H1 (cell line): ENCODE measurements at regions not wholly inside any gene's neighbourhood (a gene's known extent, or its start where the extent isn't known, plus 50 kb on each side); places are given as distances from the start of the nearest gene placed in this dataset.

Experiments used
- CTCF ChIA-PET: fragments of 300-600 bp; sonication (Branson Sonifier 250); formaldehyde crosslinking; loops from one replicate; lab custom pipeline; 2021; ENCODE audit not compliant: partially characterized antibody; lab: Charles Lee
- POLR2A ChIA-PET: fragments of 300-600 bp; sonication (Branson Sonifier 250); formaldehyde crosslinking; loops from one replicate; lab custom pipeline; 2021; ENCODE audit warnings: inconsistent platforms; ENCODE audit not compliant: partially characterized antibody; lab: Charles Lee
- DNase-seq, 2 experiments: peaks; one replicate each; pipeline versions ENCODE4 v3.0.0 to v3.0.0-alpha.2; 2010 to 2022; ENCODE audit warnings: low spot score in 2 of 2, low read depth in 1 of 2, mixed read lengths in 1 of 2
- FAIRE-seq: peaks from 2 replicates; lab custom pipeline; 2011; peaks lifted over from hg19 to GRCh38; lab: Jason Lieb, UNC
- H2AFZ ChIP-seq: 2 replicates; pipeline ENCODE4 v1.8.1; 2012; ENCODE audit warnings: low read length, inconsistent platforms
- H2AK5ac ChIP-seq: 2 replicates; pipeline ENCODE4 v1.6.1; 2013; ENCODE audit warnings: low read depth, low read length
- H2BK120ac ChIP-seq: replicated peaks from 2 replicates; pipeline ENCODE3; 2013; ENCODE audit warnings: low read depth, low read length, inconsistent platforms
- H2BK12ac ChIP-seq: 2 replicates; pipeline ENCODE4 v1.6.1; 2013; ENCODE audit warnings: low read depth, low read length
- H2BK15ac ChIP-seq: 2 replicates; pipeline ENCODE4 v1.6.1; 2013; ENCODE audit warnings: low read length
- H2BK20ac ChIP-seq: 2 replicates; pipeline ENCODE4 v1.6.1; 2013; ENCODE audit warnings: low read length
- H2BK5ac ChIP-seq: 2 replicates; pipeline ENCODE4 v1.6.1; 2013; ENCODE audit warnings: low read depth, low read length
- H3K14ac ChIP-seq: 2 replicates; pipeline ENCODE4 v1.6.1; 2013; ENCODE audit warnings: inconsistent platforms; ENCODE audit not compliant: insufficient read length
- H3K18ac ChIP-seq: 2 replicates; pipeline ENCODE4 v1.6.1; 2013; ENCODE audit warnings: low read length; ENCODE audit errors: extremely low read depth
- H3K23ac ChIP-seq: 2 replicates; pipeline ENCODE4 v1.6.1; 2013; ENCODE audit warnings: inconsistent platforms; ENCODE audit not compliant: insufficient read length
- H3K23me2 ChIP-seq: 2 replicates; pipeline ENCODE4 v1.6.1; 2013; ENCODE audit warnings: low read depth, low read length
- H3K27ac ChIP-seq: 2 replicates; pipeline ENCODE4 v1.6.1; 2011; ENCODE audit warnings: low read depth, low read length, inconsistent platforms
- H3K27me3 ChIP-seq, 4 experiments: replicated peaks in 1 of 4; 1 replicate in 1 of 4; 2 replicates in 3 of 4; pipeline versions ENCODE4 v1.6.1 to v1.8.1; 2011 to 2013; ENCODE audit warnings: low read length in 3 of 4, mild to moderate bottlenecking in 3 of 4, inconsistent platforms in 2 of 4, mixed read lengths in 2 of 4, moderate library complexity in 1 of 4; ENCODE audit not compliant: control insufficient read depth in 3 of 4, insufficient read depth in 3 of 4; ENCODE audit errors: extremely low read depth in 1 of 4
- H3K36me3 ChIP-seq, 4 experiments: 2 replicates each; pipeline versions ENCODE4 v1.6.1 to v1.8.1; 2011 to 2013; ENCODE audit warnings: mild to moderate bottlenecking in 4 of 4, low read length in 3 of 4, moderate library complexity in 2 of 4, control low read depth in 1 of 4, inconsistent platforms in 1 of 4; ENCODE audit not compliant: insufficient read depth in 4 of 4, control insufficient read depth in 2 of 4
- H3K4ac ChIP-seq: replicated peaks from 2 replicates; pipeline ENCODE3; 2013; ENCODE audit warnings: low read length, low read depth, mixed read lengths, inconsistent platforms; ENCODE audit not compliant: insufficient read length
- H3K4me1 ChIP-seq, 4 experiments: replicated peaks in 1 of 4; 1 replicate in 1 of 4; 2 replicates in 3 of 4; pipeline versions ENCODE4 v1.6.1 to v1.8.1; 2011 to 2013; ENCODE audit warnings: low read length in 3 of 4, inconsistent platforms in 2 of 4, mixed read lengths in 1 of 4; ENCODE audit not compliant: insufficient read depth in 4 of 4, control insufficient read depth in 3 of 4
- H3K4me2 ChIP-seq, 2 experiments: 2 replicates each; pipeline versions ENCODE4 v1.6.1 to v1.8.1; 2011 to 2013; ENCODE audit warnings: low read depth in 2 of 2, low read length in 2 of 2, control low read depth in 1 of 2, inconsistent platforms in 1 of 2, mild to moderate bottlenecking in 1 of 2; ENCODE audit not compliant: insufficient read depth in 1 of 2
- H3K4me3 ChIP-seq, 4 experiments: fragments of 200-600, 300-600 bp in 1 of 4; sonication (generic), shearing (Covaris generic), sonication (Bioruptor Twin) in 1 of 4; 2 replicates each; pipeline versions ENCODE4 v1.5.1 to v1.8.1; 2011 to 2016; ENCODE audit warnings: low read length in 4 of 4, low read depth in 3 of 4, control low read depth in 2 of 4, inconsistent platforms in 2 of 4, mild to moderate bottlenecking in 2 of 4, mixed read lengths in 1 of 4, moderate library complexity in 1 of 4; ENCODE audit not compliant: insufficient read depth in 2 of 4; ENCODE audit errors: extremely low read depth in 1 of 4
- H3K56ac ChIP-seq: replicated peaks from 2 replicates; pipeline ENCODE3; 2013; ENCODE audit warnings: low read depth, mild to moderate bottlenecking, mixed read lengths, low read length, inconsistent platforms; ENCODE audit not compliant: insufficient read length
- H3K79me1 ChIP-seq: 2 replicates; pipeline ENCODE4 v1.6.1; 2013; ENCODE audit warnings: low read depth, low read length, control low read depth
- H3K79me2 ChIP-seq, 2 experiments: 2 replicates each; pipeline versions ENCODE4 v1.6.1 to v1.8.1; 2012 to 2013; ENCODE audit warnings: low read length in 2 of 2, mild to moderate bottlenecking in 2 of 2, inconsistent platforms in 1 of 2; ENCODE audit not compliant: insufficient read depth in 2 of 2, control insufficient read depth in 1 of 2
- H3K9ac ChIP-seq, 4 experiments: replicated peaks in 1 of 4; 1 replicate in 1 of 4; 2 replicates in 3 of 4; pipeline versions ENCODE4 v1.6.1 to v1.8.1; 2011 to 2013; ENCODE audit warnings: low read depth in 3 of 4, low read length in 3 of 4, control low read depth in 2 of 4, mild to moderate bottlenecking in 2 of 4, moderate library complexity in 2 of 4, inconsistent platforms in 1 of 4; ENCODE audit errors: extremely low read depth in 1 of 4
- H3K9me3 ChIP-seq, 2 experiments: 2 replicates each; pipeline versions ENCODE4 v1.6.1 to v1.8.1; 2012 to 2013; ENCODE audit warnings: mild to moderate bottlenecking in 2 of 2, moderate library complexity in 2 of 2, control low read depth in 1 of 2, inconsistent platforms in 1 of 2, low read depth in 1 of 2, low read length in 1 of 2, mixed read lengths in 1 of 2; ENCODE audit not compliant: insufficient read depth in 2 of 2
- H4K20me1 ChIP-seq, 2 experiments: replicated peaks in 1 of 2; 2 replicates each; pipeline versions ENCODE3 to v1.8.1; 2011 to 2013; ENCODE audit warnings: inconsistent platforms in 2 of 2, low read length in 2 of 2, mild to moderate bottlenecking in 1 of 2; ENCODE audit not compliant: insufficient read depth in 2 of 2, control insufficient read depth in 1 of 2
- H4K5ac ChIP-seq: 2 replicates; pipeline ENCODE4 v1.6.1; 2013; ENCODE audit warnings: low read length, low read depth, mixed read lengths, inconsistent platforms; ENCODE audit not compliant: insufficient read length
- H4K8ac ChIP-seq: 2 replicates; pipeline ENCODE4 v1.8.0; 2013; ENCODE audit warnings: mild to moderate bottlenecking, moderate library complexity, low read length, inconsistent platforms; ENCODE audit not compliant: insufficient read depth; ENCODE audit errors: extremely low read depth
- H4K91ac ChIP-seq: replicated peaks from 2 replicates; pipeline ENCODE3; 2013; ENCODE audit warnings: low read length, mixed read lengths, inconsistent platforms; ENCODE audit not compliant: insufficient read length
- ATF2 ChIP-seq: IDR thresholded peaks from 2 replicates; pipeline ENCODE4 v1.6.1; 2012; ENCODE audit warnings: low read length, inconsistent platforms
- ATF3 ChIP-seq: IDR thresholded peaks from 2 replicates; pipeline ENCODE4 v1.6.1; 2011; ENCODE audit warnings: low read depth, mild to moderate bottlenecking, low read length; ENCODE audit not compliant: insufficient read depth
- CEBPB ChIP-seq: IDR thresholded peaks from 2 replicates; pipeline ENCODE4 v1.6.1; 2012; ENCODE audit warnings: low read depth, low read length
- CHD1 ChIP-seq: IDR thresholded peaks from 2 replicates; pipeline ENCODE4 v1.6.1; 2012; ENCODE audit warnings: low read depth, low read length, improper control_type of control experiment
- EZH2 ChIP-seq: fragments of 200-600 bp; sonication (generic); IDR thresholded peaks from 2 replicates; pipeline ENCODE4 v1.7.1; 2012; ENCODE audit warnings: low read depth, mild to moderate bottlenecking, moderate library complexity, low read length, inconsistent platforms; ENCODE audit not compliant: severe bottlenecking
- NRF1 ChIP-seq: IDR thresholded peaks from 2 replicates; pipeline ENCODE4 v1.6.1; 2011; ENCODE audit warnings: mild to moderate bottlenecking, low read depth, low read length, improper control_type of control experiment
- PHF8 ChIP-seq: fragments of 200-600 bp; sonication (generic); conservative IDR thresholded peaks from 2 replicates; pipeline ENCODE4 v1.7.1; 2012; ENCODE audit warnings: low read depth, mild to moderate bottlenecking, inconsistent platforms, low read length, moderate library complexity
- RBBP5 ChIP-seq: IDR thresholded peaks from 2 replicates; pipeline ENCODE4 v1.7.1; 2012; ENCODE audit warnings: low read depth, mild to moderate bottlenecking, inconsistent platforms, low read length, moderate library complexity, borderline replicate concordance
- SIN3A ChIP-seq, 2 experiments: IDR thresholded peaks in 1 of 2; conservative IDR thresholded peaks in 1 of 2; 2 replicates each; pipeline ENCODE4 v1.6.1; 2011 to 2012; ENCODE audit warnings: low read length in 2 of 2, improper control_type of control experiment in 1 of 2, low read depth in 1 of 2, mild to moderate bottlenecking in 1 of 2
- SIRT6 ChIP-seq: IDR thresholded peaks from one replicate; pipeline ENCODE4 v1.7.1; 2012; ENCODE audit warnings: low read length, inconsistent platforms
- SIX5 ChIP-seq: IDR thresholded peaks from 2 replicates; pipeline ENCODE4 v1.6.1; 2011; ENCODE audit warnings: mild to moderate bottlenecking, low read depth, low read length
- TCF12 ChIP-seq: IDR thresholded peaks from 2 replicates; pipeline ENCODE4 v1.6.1; 2011; ENCODE audit warnings: low read depth, mild to moderate bottlenecking, low read length
- YY1 ChIP-seq: IDR thresholded peaks from 2 replicates; pipeline ENCODE4 v1.6.1; 2011; ENCODE audit warnings: low read depth, mild to moderate bottlenecking, low read length
- WGBS, 2 experiments: shearing (Covaris generic) in 1 of 2; methylation state at CpG; one replicate each; pipeline versions ENCODE4 v1.1.6 to v1.1.7; 2013 to 2015; ENCODE audit warnings: low lambda C conversion rate in 2 of 2, mixed read lengths in 2 of 2, inconsistent platforms in 1 of 2, low coverage in 1 of 2, missing lambda C conversion rate in 1 of 2; ENCODE audit not compliant: insufficient replicate concordance in 2 of 2, insufficient coverage in 1 of 2, insufficient read length in 1 of 2; ENCODE audit errors: extremely low coverage in 1 of 2, missing lambda C conversion rate in 1 of 2; 5-methylcytosine and 5-hydroxymethylcytosine counted together

GRCh38 chr4:161134795-161135194 is 1029.0 kb downstream of the FSTL5 start:
- H3K27ac ChIP-seq, result no peak overlapping the region
- no peak overlapping the region for H3K4me2 ChIP-seq
- H3K9me3 ChIP-seq, result no peaks in the 10 kb centered on the region
- no peak overlapping the region for H2AK5ac ChIP-seq
- H3K23ac ChIP-seq, result no peak overlapping the region
- no peaks in the 10 kb centered on the region for H3K27me3 ChIP-seq
- no peaks in the 10 kb centered on the region for H3K23me2 ChIP-seq
- H3K4ac ChIP-seq, result no peak overlapping the region
- no peaks in the 10 kb centered on the region for H3K79me2 ChIP-seq
- no peak overlapping the region for H3K4me3 ChIP-seq
- H3K79me1 ChIP-seq, result no peaks in the 10 kb centered on the region
- POLR2A ChIA-PET, result interaction anchor here (0.6 kb wide), 1 partner anchor 161 kb away, joined by 4 read pairs; no protein-coding TSS in a partner anchor
- H3K14ac ChIP-seq, result no peak overlapping the region
- no peak overlapping the region for H2AFZ ChIP-seq
- no peak overlapping the region for H2BK5ac ChIP-seq
- WGBS, 2 experiments, result 79% methylated on average over 2 of the region's 2 CpGs; no CpG with 5 or more reads in 1 of the 2 experiments
- H3K4me1 ChIP-seq, result no peaks in the 10 kb centered on the region
- H3K36me3 ChIP-seq, result no peaks in the 10 kb centered on the region
- H4K91ac ChIP-seq, result no peak overlapping the region
- FAIRE-seq (no peak), DNase-seq (no peak)
- H4K20me1 ChIP-seq, result no peaks in the 10 kb centered on the region
- H2BK12ac ChIP-seq, result no peak overlapping the region
- H4K8ac ChIP-seq, result no peak overlapping the region
- H3K18ac ChIP-seq, result no peak overlapping the region
- H2BK120ac ChIP-seq, result no peak overlapping the region
- no peak overlapping the region for H4K5ac ChIP-seq
- CTCF ChIA-PET, result no interaction called here
- H2BK20ac ChIP-seq, result no peak overlapping the region
- no peak overlapping the region for H2BK15ac ChIP-seq
- H3K56ac ChIP-seq, result no peak overlapping the region
- no peak overlapping the region for H3K9ac ChIP-seq
- no peak for TF ChIP-seq PHF8
- no peak for TF ChIP-seq SIN3A (conservative IDR thresholded peaks at IDR 0.05 in 1 of 2, IDR thresholded peaks at IDR 0.05 in 1 of 2; ENCODE audit: low read depth in 1 of 2, low read length in 2 of 2)
- TF ChIP-seq CHD1, result no peak
- no peak for TF ChIP-seq ATF3
- TF ChIP-seq ATF2, result no peak
- no peak for TF ChIP-seq RBBP5
- TF ChIP-seq EZH2, result no peak
- no peak for TF ChIP-seq YY1
- no peak for TF ChIP-seq TCF12
- no peak for TF ChIP-seq SIX5
- TF ChIP-seq NRF1, result no peak
- TF ChIP-seq SIRT6, result no peak
- no peak for TF ChIP-seq CEBPB
